ENCODE measurements at regions not wholly inside any gene's neighbourhood (a gene's known extent, or its start where the extent isn't known, plus 50 kb on each side); places are given as distances from the start of the nearest gene placed in this dataset.
"Not testable (repeated sequence)": the region's sequence is repeated elsewhere in the genome, so short reads cannot be mapped to it uniquely, and the experiment has no call there.

- DNase-seq = no peak
Measured at GRCh38 chrX:22855693-22856092, 144.1 kb upstream of the DDX53 start.

GRCh38 chrX:22859642-22860041 is 140.1 kb upstream of the DDX53 start:
- no peak for DNase-seq

DNA sequence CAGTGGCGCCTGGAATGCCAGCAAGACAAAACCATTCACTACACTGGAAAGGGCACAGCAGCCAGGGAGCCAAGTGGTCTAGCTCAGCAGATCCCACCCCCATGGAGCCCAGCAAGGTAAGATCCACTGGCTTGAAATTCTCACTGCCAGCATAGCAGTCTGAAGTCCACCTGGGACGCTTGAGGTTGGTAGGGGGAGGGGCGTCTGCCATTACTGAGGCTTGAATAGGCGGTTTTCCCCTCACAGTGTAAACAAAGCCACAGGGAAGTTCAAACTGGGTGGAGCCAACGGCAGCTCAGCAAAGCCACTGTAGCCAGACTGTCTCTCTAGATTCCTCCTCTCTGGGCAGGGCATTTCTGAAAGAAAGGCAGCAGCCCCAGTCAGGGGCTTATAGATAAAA is 133.0 kb upstream of the DDX53 start:
- DNase-seq = not testable (repeated sequence)

GRCh38 chrX:22882543-22882942 is 117.2 kb upstream of the DDX53 start:
- DNase-seq = no peak

DNA sequence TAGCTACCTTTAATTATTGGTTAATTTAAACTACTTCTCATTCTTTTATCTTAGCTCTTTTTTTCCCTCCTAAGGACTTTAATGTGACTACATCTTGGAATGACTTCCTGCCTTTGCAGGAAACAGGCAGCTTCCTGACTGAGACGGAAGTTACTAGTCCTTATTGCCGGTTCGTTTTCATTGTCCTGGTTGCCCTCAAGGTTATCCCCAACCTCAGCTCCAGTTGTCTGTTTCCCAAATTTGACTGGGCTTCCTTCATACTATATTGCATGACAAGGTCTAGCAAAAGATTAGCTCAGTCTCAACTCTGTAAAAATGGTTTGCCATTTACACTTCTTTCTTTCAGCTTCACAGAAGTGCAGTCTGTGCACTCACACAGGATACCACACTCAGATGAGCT is 109.9 kb upstream of the DDX53 start:
- no peak for DNase-seq

DNA sequence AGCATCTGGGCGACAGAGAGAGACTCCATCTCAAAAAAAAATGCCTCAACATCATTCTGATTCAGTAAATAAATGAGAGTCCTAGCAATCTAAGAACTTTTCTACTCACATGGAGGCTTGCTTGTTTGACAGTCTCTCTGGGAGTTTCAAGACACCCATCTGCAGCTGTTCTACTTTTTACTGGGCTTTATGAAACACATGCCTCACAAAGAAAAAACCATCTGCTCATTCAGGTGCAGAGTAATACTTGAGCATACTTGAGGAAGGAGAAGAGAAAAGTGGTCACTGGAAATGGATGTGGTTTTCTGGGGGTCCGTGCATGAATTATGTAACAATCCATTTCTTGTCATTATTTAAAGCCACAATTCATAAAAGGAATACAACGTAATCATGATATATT is 87.1 kb upstream of the DDX53 start:
- peak; percentile 61 for DNase-seq

- DNase-seq = no peak
Measured at GRCh38 chrX:22922961-22923360, 76.8 kb upstream of the DDX53 start.

DNA sequence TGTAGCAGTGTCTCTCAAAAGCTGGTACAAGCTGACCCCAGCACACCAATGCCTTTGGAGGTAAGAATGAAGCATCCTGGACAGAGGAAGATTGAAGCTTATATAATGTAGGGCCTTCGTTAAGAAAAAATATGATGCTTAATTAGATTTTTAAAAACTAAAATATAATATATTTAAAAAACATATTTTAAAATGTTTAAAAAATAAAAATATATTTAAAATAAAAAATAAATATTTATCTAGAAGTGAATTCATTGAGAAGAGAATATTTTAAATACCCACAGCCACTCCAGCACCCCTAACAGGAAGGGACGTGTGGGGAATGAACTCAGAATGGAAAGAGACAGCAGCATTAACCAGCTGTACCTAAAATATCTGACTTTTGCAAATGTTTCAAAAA is 65.1 kb upstream of the DDX53 start:
- DNase-seq = no peak

DNA sequence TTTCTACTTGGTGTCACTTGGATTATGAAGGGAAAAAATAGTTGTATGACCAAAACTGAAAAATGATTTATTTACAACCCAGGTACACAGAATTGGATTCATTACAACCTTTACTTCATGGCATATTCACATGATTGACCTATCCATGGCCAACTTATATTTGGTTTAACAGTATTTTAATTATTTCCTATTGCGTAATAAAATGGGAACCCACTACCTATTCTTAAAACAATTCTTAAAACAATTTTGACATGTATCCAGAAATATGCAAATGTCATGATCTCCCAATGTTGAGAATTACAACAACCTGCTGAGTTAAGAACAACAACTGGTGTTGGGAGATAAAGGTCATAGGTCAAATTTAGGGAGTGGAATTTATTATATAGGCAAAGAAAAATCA is 54.8 kb upstream of the DDX53 start:
- DNase-seq = no peak
